ENCODE measurements at regions not wholly inside any gene's neighbourhood (a gene's known extent, or its start where the extent isn't known, plus 50 kb on each side); places are given as distances from the start of the nearest gene placed in this dataset.

DNA sequence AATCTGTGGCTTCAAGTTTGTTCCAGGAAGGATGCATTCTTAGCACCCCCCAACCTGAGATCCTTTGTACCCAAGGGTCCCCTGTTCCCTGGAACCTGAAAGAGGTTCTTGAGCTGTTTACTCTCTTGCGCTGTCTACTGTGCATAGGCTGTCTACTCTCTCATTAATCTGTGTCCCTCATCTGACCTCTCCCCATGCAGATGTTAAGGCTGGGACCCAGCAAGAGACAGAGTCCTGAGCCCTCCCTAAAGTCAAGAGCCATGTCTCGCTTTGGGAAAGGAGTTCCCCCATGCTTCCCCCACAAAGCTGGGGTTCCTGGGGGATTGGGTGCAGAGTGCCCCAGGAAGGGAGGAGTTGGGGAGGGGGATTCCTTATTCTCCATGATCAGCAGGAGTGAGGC is 312.9 kb downstream of the CYP26B1 start:
- TF ChIP-seq FOXK2 (IDR thresholded peaks at IDR 0.05) (no peak), SUZ12 (IDR thresholded peaks at IDR 0.05) (no peak), TARDBP (IDR thresholded peaks at IDR 0.05) (no peak), HDGF (IDR thresholded peaks at IDR 0.05; ENCODE audit: borderline replicate concordance) (no peak), NFRKB (IDR thresholded peaks at IDR 0.05) (no peak), ZNF384 (IDR thresholded peaks at IDR 0.05) (no peak), FOXA1 (IDR thresholded peaks at IDR 0.05) (no peak), BHLHE40 (IDR thresholded peaks at IDR 0.05; ENCODE audit: borderline replicate concordance) (no peak), L3MBTL2 (conservative IDR thresholded peaks at IDR 0.05) (no peak), CTBP1 (IDR thresholded peaks at IDR 0.05; ENCODE audit: borderline replicate concordance) (no peak), LEF1 (IDR thresholded peaks at IDR 0.05; ENCODE audit: borderline replicate concordance) (no peak), FOXM1 (IDR thresholded peaks at IDR 0.05; ENCODE audit: borderline replicate concordance) (no peak), ARNT (IDR thresholded peaks at IDR 0.05) (no peak), SP1 (IDR thresholded peaks at IDR 0.05) (no peak), ELF4 (IDR thresholded peaks at IDR 0.05) (no peak)
- TF ChIP-seq, protein P1, sequence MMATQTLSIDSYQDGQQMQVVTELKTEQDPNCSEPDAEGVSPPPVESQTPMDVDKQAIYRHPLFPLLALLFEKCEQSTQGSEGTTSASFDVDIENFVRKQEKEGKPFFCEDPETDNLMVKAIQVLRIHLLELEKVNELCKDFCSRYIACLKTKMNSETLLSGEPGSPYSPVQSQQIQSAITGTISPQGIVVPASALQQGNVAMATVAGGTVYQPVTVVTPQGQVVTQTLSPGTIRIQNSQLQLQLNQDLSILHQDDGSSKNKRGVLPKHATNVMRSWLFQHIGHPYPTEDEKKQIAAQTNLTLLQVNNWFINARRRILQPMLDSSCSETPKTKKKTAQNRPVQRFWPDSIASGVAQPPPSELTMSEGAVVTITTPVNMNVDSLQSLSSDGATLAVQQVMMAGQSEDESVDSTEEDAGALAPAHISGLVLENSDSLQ (IDR thresholded peaks at IDR 0.05), result no peak
- no peak for DNase-seq (ENCODE audit: extremely low spot score)
- CTCF ChIA-PET, result no interaction called here
- POLR2A ChIA-PET, result no interaction called here

DNA sequence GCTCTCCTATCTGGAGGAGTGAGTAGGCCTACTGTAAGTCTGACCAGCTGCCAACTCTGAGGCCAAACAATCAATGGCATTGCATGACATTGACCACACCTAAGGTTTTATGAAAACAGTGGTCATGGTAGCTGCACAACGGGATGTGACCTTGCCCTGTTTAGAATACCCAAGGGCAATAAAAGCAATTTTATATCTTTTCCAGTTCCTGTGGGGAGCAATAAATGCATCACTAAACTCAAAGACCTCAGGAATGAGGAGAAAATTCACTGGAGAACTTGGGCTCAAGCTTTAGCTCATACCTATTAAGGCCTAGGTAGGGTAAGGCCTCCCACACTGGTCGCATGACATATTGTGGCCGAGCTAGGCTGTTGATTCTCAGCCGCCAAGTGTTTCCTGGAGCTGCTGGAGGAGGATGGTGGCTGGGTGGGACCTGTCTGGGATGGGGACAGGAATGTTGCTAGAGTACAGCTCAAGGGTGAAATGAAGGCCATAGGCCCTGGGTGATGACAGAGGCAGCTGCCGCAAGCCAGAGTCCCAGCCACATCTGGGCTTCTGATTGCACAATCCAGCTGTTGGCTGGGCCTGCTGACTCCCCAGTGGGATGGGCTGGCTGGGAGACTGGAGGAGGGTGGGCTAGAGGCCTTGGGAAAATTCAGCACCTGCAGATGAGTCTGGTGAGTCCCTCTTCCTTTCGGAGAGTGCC is 313.7 kb downstream of the CYP26B1 start:
- DNase-seq (ENCODE audit: extremely low spot score), result no peak
- CTCF ChIA-PET, result no interaction called here
- POLR2A ChIA-PET, result no interaction called here
- TF ChIP-seq NFRKB (IDR thresholded peaks at IDR 0.05) (no peak), HDGF (IDR thresholded peaks at IDR 0.05; ENCODE audit: borderline replicate concordance) (no peak), CTBP1 (IDR thresholded peaks at IDR 0.05; ENCODE audit: borderline replicate concordance) (no peak)

DNA sequence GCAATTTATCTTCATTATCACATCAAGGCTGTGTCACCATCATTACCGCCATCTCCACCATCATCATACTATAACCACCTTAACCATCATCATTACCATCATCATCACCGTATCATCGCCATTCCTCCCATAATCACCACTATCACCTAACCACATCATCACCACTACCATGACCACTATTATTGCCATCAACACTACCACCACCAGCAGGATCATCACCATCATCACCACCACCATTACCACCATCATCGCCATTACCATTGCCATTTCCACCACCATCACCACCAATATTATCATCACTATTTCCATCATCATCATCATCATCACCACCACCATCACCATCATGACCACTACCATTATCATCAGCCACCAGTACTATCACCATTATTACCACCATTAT is 314.4 kb downstream of the CYP26B1 start:
- CTCF ChIA-PET, result no interaction called here
- POLR2A ChIA-PET, result no interaction called here
- TF ChIP-seq BHLHE40 (IDR thresholded peaks at IDR 0.05; ENCODE audit: borderline replicate concordance) (no peak), TARDBP (IDR thresholded peaks at IDR 0.05) (no peak), NFRKB (IDR thresholded peaks at IDR 0.05) (no peak), ELF4 (IDR thresholded peaks at IDR 0.05) (no peak), ARNT (IDR thresholded peaks at IDR 0.05) (no peak), ZNF384 (IDR thresholded peaks at IDR 0.05) (no peak), SP1 (IDR thresholded peaks at IDR 0.05) (no peak), HDGF (IDR thresholded peaks at IDR 0.05; ENCODE audit: borderline replicate concordance) (no peak), FOXA1 (IDR thresholded peaks at IDR 0.05) (no peak), LEF1 (IDR thresholded peaks at IDR 0.05; ENCODE audit: borderline replicate concordance) (no peak), L3MBTL2 (conservative IDR thresholded peaks at IDR 0.05) (no peak), FOXM1 (IDR thresholded peaks at IDR 0.05; ENCODE audit: borderline replicate concordance) (no peak), CTBP1 (IDR thresholded peaks at IDR 0.05; ENCODE audit: borderline replicate concordance) (no peak), SUZ12 (IDR thresholded peaks at IDR 0.05) (no peak), FOXK2 (IDR thresholded peaks at IDR 0.05) (no peak)
- TF ChIP-seq, protein P1 (IDR thresholded peaks at IDR 0.05), result no peak

DNA sequence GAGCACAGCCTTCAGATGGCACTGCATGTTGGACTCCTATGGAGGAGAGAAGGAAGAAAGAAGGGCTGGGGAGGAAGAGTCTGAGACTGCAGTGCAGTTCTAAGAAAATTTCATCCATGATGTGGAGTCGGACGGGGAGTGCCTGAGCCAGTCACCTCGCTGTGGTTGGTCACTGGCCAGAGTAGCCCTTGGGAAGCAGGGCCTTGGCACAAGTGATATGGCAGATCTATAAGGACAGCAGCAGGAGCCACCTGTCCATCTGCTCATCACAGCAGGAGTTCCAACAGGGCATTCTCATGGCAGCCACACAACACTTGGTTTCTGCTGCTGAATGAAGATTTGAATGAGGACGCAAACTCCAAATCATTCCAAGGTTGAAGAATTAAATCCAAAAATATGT is 314.8 kb downstream of the CYP26B1 start:
- no peak for DNase-seq (ENCODE audit: extremely low spot score)
- ChIA-PET CTCF (interaction anchor here (0.7 kb wide), 1 partner anchor 281 kb away, joined by 3 read pairs; no protein-coding TSS in a partner anchor), POLR2A (no interaction called here)
- no peak for TF ChIP-seq BHLHE40 (IDR thresholded peaks at IDR 0.05; ENCODE audit: borderline replicate concordance)

More for the DNA sequence above, 314.4 kb downstream of the CYP26B1 start:
- DNase-seq (ENCODE audit: extremely low spot score), result no peak

DNA sequence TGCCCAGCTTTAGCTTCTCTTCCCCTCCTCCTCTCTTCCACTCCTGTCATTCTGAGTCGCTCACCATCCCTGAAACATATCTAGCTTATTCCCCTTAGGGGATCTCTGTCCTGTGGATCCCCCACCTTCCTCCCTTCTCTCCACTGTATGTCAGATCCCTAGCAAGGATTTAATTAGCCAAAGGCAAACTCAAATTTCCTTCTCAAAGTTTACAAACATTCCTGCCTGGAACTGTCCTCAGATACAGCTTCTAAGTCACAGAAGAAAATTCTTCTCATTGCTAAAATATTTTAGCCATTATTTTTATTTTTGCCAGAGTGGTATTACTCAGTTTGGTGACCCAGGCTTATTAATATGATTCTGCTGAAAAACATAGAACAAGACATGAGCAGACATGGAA is 315.3 kb downstream of the CYP26B1 start:
- POLR2A ChIA-PET, result no interaction called here

DNA sequence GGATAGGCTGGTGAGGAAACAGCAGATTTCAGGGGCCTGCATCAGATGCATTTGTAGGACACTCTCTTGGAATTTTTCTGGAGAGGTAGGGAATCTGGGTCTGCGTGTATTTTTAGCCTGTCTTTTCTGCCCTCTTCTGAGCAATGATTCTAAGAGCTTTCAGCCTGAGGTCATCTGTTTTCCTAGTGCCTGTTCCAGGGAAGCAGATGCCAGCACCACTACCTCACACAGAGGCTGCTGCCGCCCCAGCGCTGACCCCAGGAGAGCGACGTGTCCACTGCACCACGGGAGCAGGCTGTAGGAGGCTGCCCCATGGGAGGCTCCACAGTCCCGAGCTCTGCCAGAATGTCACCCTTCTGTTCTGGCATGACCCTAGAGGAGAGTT is 316.5 kb downstream of the CYP26B1 start:
- POLR2A ChIA-PET, result no interaction called here
- CTCF ChIA-PET, result interaction anchor here (0.7 kb wide), 1 partner anchor 169 kb away, joined by 3 read pairs; no protein-coding TSS in a partner anchor
- no peak for DNase-seq (ENCODE audit: extremely low spot score)
- no peak for TF ChIP-seq LEF1 (IDR thresholded peaks at IDR 0.05; ENCODE audit: borderline replicate concordance)
- no peak for TF ChIP-seq NFRKB (IDR thresholded peaks at IDR 0.05)
- TF ChIP-seq BHLHE40 (IDR thresholded peaks at IDR 0.05; ENCODE audit: borderline replicate concordance), result no peak
- no peak for TF ChIP-seq HDGF (IDR thresholded peaks at IDR 0.05; ENCODE audit: borderline replicate concordance)
- TF ChIP-seq FOXK2 (IDR thresholded peaks at IDR 0.05), result no peak
- no peak for TF ChIP-seq ELF4 (IDR thresholded peaks at IDR 0.05)
- TF ChIP-seq ZNF384 (IDR thresholded peaks at IDR 0.05), result no peak
- no peak for TF ChIP-seq L3MBTL2 (conservative IDR thresholded peaks at IDR 0.05)
- no peak for TF ChIP-seq TARDBP (IDR thresholded peaks at IDR 0.05)
- no peak for TF ChIP-seq ARNT (IDR thresholded peaks at IDR 0.05)
- TF ChIP-seq CTBP1 (IDR thresholded peaks at IDR 0.05; ENCODE audit: borderline replicate concordance), result no peak
- TF ChIP-seq SUZ12 (IDR thresholded peaks at IDR 0.05), result no peak
- TF ChIP-seq FOXM1 (IDR thresholded peaks at IDR 0.05; ENCODE audit: borderline replicate concordance), result no peak
- no peak for TF ChIP-seq FOXA1 (IDR thresholded peaks at IDR 0.05)
- no peak for TF ChIP-seq SP1 (IDR thresholded peaks at IDR 0.05)
- TF ChIP-seq, protein P1 (IDR thresholded peaks at IDR 0.05), result no peak

More for the DNA sequence above, 315.3 kb downstream of the CYP26B1 start:
- TF ChIP-seq CTBP1 (IDR thresholded peaks at IDR 0.05; ENCODE audit: borderline replicate concordance) (no peak), SP1 (IDR thresholded peaks at IDR 0.05) (no peak), FOXA1 (IDR thresholded peaks at IDR 0.05) (no peak), TARDBP (IDR thresholded peaks at IDR 0.05) (no peak), FOXM1 (IDR thresholded peaks at IDR 0.05; ENCODE audit: borderline replicate concordance) (no peak), ARNT (IDR thresholded peaks at IDR 0.05) (no peak), BHLHE40 (IDR thresholded peaks at IDR 0.05; ENCODE audit: borderline replicate concordance) (no peak), FOXK2 (IDR thresholded peaks at IDR 0.05) (no peak), HDGF (IDR thresholded peaks at IDR 0.05; ENCODE audit: borderline replicate concordance) (no peak), L3MBTL2 (conservative IDR thresholded peaks at IDR 0.05) (no peak), LEF1 (IDR thresholded peaks at IDR 0.05; ENCODE audit: borderline replicate concordance) (no peak), ELF4 (IDR thresholded peaks at IDR 0.05) (no peak), ZNF384 (IDR thresholded peaks at IDR 0.05) (no peak), SUZ12 (IDR thresholded peaks at IDR 0.05) (no peak), NFRKB (IDR thresholded peaks at IDR 0.05) (no peak)
- TF ChIP-seq, protein P1 (IDR thresholded peaks at IDR 0.05), result no peak
- DNase-seq (ENCODE audit: extremely low spot score), result no peak
- CTCF ChIA-PET, result interaction anchor here (0.7 kb wide), 1 partner anchor 281 kb away, joined by 3 read pairs; no protein-coding TSS in a partner anchor

All from HEK293T (cell line).